ENCODE measurements at regions not wholly inside any gene's neighbourhood (a gene's known extent, or its start where the extent isn't known, plus 50 kb on each side); places are given as distances from the start of the nearest gene placed in this dataset.

- TF ChIP-seq CTCF (IDR thresholded peaks at IDR 0.05) (no peak), ZFX (IDR thresholded peaks at IDR 0.05; ENCODE audit: borderline replicate concordance) (no peak)
Observed at GRCh38 chr14:24705840-24706239, 71.8 kb upstream of the GZMB start.

Measured in 22Rv1 (cell line).